HepG2 (cell line): ENCODE measurements at regions not wholly inside any gene's neighbourhood (a gene's known extent, or its start where the extent isn't known, plus 50 kb on each side); places are given as distances from the start of the nearest gene placed in this dataset.

ENCODE experiments used
- CTCF ChIP-seq: sonication (generic); formaldehyde crosslinking; IDR thresholded peaks from 2 replicates; pipeline ENCODE4 v1.5.0; 2020; ENCODE audit warnings: mild to moderate bottlenecking, missing genetic modification reagents, moderate library complexity
- EP300 ChIP-seq, 3 experiments: sonication (generic) in 1 of 3; formaldehyde crosslinking in 1 of 3; IDR thresholded peaks; 2 replicates each; pipeline versions ENCODE4 v1.5.1 to v1.6.1; 2011 to 2020; ENCODE audit warnings: low read depth in 2 of 3, low read length in 2 of 3, borderline replicate concordance in 1 of 3, improper control_type of control experiment in 1 of 3, mild to moderate bottlenecking in 1 of 3, missing genetic modification reagents in 1 of 3, moderate library complexity in 1 of 3
- EZH2 ChIP-seq: conservative IDR thresholded peaks from 2 replicates; pipeline ENCODE4 v1.6.1; 2012; ENCODE audit warnings: mild to moderate bottlenecking, low read depth, low read length, moderate library complexity
- FOXA3 ChIP-seq: IDR thresholded peaks from 2 replicates; pipeline ENCODE4 v1.6.1; 2016; ENCODE audit warnings: missing genetic modification reagents, missing compliant biosample characterization
- FOXJ3 ChIP-seq: sonication (generic); formaldehyde crosslinking; IDR thresholded peaks from 2 replicates; pipeline ENCODE4 v1.4.0; 2020; ENCODE audit warnings: missing genetic modification reagents, mild to moderate bottlenecking, borderline replicate concordance
- KLF15 ChIP-seq: sonication (generic); formaldehyde crosslinking; IDR thresholded peaks from 2 replicates; pipeline ENCODE4 v1.8.1; 2023; ENCODE audit warnings: borderline replicate concordance, mild to moderate bottlenecking, inconsistent platforms, missing genetic modification reagents, mixed read lengths
- POLR2AphosphoS5 ChIP-seq: IDR thresholded peaks from 2 replicates; pipeline ENCODE4 v1.6.1; 2012; ENCODE audit warnings: low read depth, low read length
- REL ChIP-seq: sonication (generic); formaldehyde crosslinking; conservative IDR thresholded peaks from 2 replicates; pipeline ENCODE4 v1.8.0; 2022; ENCODE audit warnings: mild to moderate bottlenecking, missing genetic modification reagents, moderate library complexity
- ZBTB8A ChIP-seq: sonication (generic); formaldehyde crosslinking; IDR thresholded peaks from 2 replicates; pipeline ENCODE4 v1.4.0; 2020; ENCODE audit warnings: mild to moderate bottlenecking, low read depth, missing genetic modification reagents, borderline replicate concordance
- ZNF282 ChIP-seq: fragments of 450-650 bp; IDR thresholded peaks from 2 replicates; pipeline ENCODE4 v1.6.1; 2018; ENCODE audit not compliant: partially characterized antibody
- ZNF30 ChIP-seq: sonication (generic); formaldehyde crosslinking; IDR thresholded peaks from 2 replicates; pipeline ENCODE4 v1.5.0; 2020; ENCODE audit warnings: mild to moderate bottlenecking, missing genetic modification reagents

GRCh38 chr6:98339506-98339905 lies 494.9 kb upstream of the POU3F2 start:
- no peak for TF ChIP-seq KLF15 (CRISPR knock-in tag)
- TF ChIP-seq FOXJ3 (CRISPR knock-in tag): no peak
- TF ChIP-seq FOXA3 (CRISPR knock-in tag): no peak
- TF ChIP-seq ZNF30 (CRISPR knock-in tag): no peak
- TF ChIP-seq EP300 (IDR thresholded peaks at IDR 0.05; ENCODE audit: low read depth in 2 of 2, low read length in 2 of 2): no peak
- TF ChIP-seq EP300 (CRISPR knock-in tag; IDR thresholded peaks at IDR 0.05; ENCODE audit: borderline replicate concordance): no peak
- no peak for TF ChIP-seq ZNF282
- no peak for TF ChIP-seq POLR2AphosphoS5
- no peak for TF ChIP-seq REL (CRISPR knock-in tag)
- no peak for TF ChIP-seq EZH2
- no peak for TF ChIP-seq ZBTB8A (CRISPR knock-in tag)
- no peak for TF ChIP-seq CTCF (CRISPR knock-in tag)
